ENCODE measurements at regions not wholly inside any gene's neighbourhood (a gene's known extent, or its start where the extent isn't known, plus 50 kb on each side); places are given as distances from the start of the nearest gene placed in this dataset.

- TF ChIP-seq POLR2AphosphoS5 (IDR thresholded peaks at IDR 0.05) (no peak), POLR2A (IDR thresholded peaks at IDR 0.05) (no peak), CTCF (IDR thresholded peaks at IDR 0.05) (no peak), EP300 (IDR thresholded peaks at IDR 0.05) (no peak)
Measured at GRCh38 chr7:41256186-41256945, 446.5 kb downstream of the INHBA start.

Data from suprapubic skin (tissue), 4 donors.